GM12878 (cell line): ENCODE measurements at regions not wholly inside any gene's neighbourhood (a gene's known extent, or its start where the extent isn't known, plus 50 kb on each side); places are given as distances from the start of the nearest gene placed in this dataset.

Experiments used
- CBX3 ChIP-seq: fragments of 200-600 bp; sonication (generic); IDR thresholded peaks from 2 replicates; pipeline ENCODE4 v1.6.1; 2016; ENCODE audit warnings: low read depth, borderline replicate concordance
- CREM ChIP-seq: IDR thresholded peaks from 2 replicates; pipeline ENCODE4 v1.6.1; 2014; ENCODE audit warnings: antibody characterized with exemption, low read depth
- EZH2 ChIP-seq: IDR thresholded peaks from 2 replicates; pipeline ENCODE4 v1.6.1; 2012; ENCODE audit warnings: low read depth, mild to moderate bottlenecking, control low read depth, inconsistent platforms, low read length, borderline replicate concordance; ENCODE audit not compliant: control insufficient read depth
- HCFC1 ChIP-seq: fragments of 150-350 bp; IDR thresholded peaks from 2 replicates; pipeline ENCODE4 v1.6.1; 2014; ENCODE audit warnings: low read length
- IKZF1 ChIP-seq: fragments of 450-650 bp; conservative IDR thresholded peaks from 2 replicates; pipeline ENCODE4 v1.6.1; 2017; ENCODE audit warnings: antibody characterized with exemption, mild to moderate bottlenecking

DNA sequence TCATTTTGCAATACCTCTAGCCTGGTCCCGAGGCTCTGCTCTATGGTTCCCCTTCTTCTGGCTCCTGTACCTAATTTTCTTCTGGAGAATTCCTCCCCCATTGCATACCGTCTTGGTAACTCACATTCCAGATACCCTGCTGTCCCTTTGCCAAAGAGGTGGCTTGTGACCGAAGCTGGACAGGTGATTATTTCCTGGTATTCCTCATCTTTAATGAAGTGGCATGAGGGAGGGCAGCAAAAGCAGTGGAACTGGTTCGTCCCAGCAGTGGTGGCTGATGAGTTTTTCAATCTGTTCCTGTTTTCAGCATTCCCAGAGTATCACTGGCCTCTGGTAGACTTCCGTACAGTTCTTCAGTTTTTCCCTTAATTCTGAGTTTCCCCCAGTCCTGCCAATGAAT lies 186.2 kb upstream of the CADPS start:
- TF ChIP-seq IKZF1 (no peak), CREM (no peak), EZH2 (no peak), HCFC1 (no peak), CBX3 (no peak)
